ENCODE measurements at regions not wholly inside any gene's neighbourhood (a gene's known extent, or its start where the extent isn't known, plus 50 kb on each side); places are given as distances from the start of the nearest gene placed in this dataset.

- Mint-ChIP-seq H3K27ac (no peak overlapping the region), H3K4me3 (no peak overlapping the region), H3K9me3 (peaks cover 4% of the 10 kb centered on the region), H3K4me1 (no peaks in the 10 kb centered on the region), H3K27me3 (ENCODE audit: low read depth) (peaks cover 6% of the 10 kb centered on the region), H3K36me3 (no peaks in the 10 kb centered on the region)
- DNase-seq (ENCODE audit: low spot score in 2 of 2, unreplicated experiment in 2 of 2): no peak
- no peak for TF ChIP-seq CTCF (IDR thresholded peaks at IDR 0.05; ENCODE audit: unreplicated experiment)
These were observed 174.3 kb upstream of the SFRP2 start for GRCh38 chr4:153963216-153963615.

DNA sequence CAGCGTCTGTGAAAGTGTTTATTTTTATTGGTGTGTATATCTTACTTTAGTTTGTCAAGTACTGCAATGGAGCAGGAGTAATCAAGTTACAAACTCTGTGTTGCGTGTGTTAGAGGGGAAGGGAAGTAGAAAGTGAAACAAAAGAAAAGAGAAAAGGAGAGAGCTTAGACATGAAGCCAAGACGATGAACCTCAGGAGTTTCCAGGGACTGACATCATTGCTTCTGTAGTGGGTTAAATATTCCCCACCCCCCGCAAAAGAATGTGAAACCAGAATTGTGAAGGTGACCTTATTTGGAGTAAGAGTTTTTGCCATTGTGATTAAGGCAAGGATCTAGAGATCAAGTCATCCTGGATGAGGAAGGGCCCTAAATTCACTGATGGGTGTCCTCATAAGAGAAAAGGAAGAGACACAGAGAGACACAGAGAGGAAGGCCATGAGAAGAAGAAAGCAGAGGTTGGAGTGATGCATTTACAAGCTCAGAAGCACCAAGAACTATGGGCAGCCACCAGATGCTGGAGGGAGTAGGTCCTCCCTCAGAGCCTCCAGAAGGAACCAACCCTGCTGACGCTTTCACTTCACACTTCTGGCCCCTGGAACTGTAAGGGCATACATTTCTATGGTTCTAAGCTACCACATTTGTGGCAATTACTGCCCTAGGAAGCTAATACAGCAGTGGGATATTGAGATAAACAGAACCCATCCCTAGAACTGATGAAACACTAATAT is 173.6 kb upstream of the SFRP2 start:
- Mint-ChIP-seq H3K4me1 (no peaks in the 10 kb centered on the region), H3K4me3 (no peak overlapping the region), H3K36me3 (no peaks in the 10 kb centered on the region), H3K27ac (no peak overlapping the region), H3K27me3 (ENCODE audit: low read depth) (peaks cover 6% of the 10 kb centered on the region), H3K9me3 (peaks cover 4% of the 10 kb centered on the region)
- DNase-seq (ENCODE audit: low spot score in 2 of 2, unreplicated experiment in 2 of 2): no peak
- TF ChIP-seq CTCF (IDR thresholded peaks at IDR 0.05; ENCODE audit: unreplicated experiment): no peak

GRCh38 chr4:153955327-153955726 is 166.4 kb upstream of the SFRP2 start:
- no peak for TF ChIP-seq CTCF (IDR thresholded peaks at IDR 0.05; ENCODE audit: unreplicated experiment)
- Mint-ChIP-seq H3K27me3 (ENCODE audit: low read depth) (no peaks in the 10 kb centered on the region), H3K27ac (no peak overlapping the region), H3K9me3 (peaks cover 4% of the 10 kb centered on the region), H3K4me3 (no peak overlapping the region), H3K4me1 (no peaks in the 10 kb centered on the region), H3K36me3 (no peaks in the 10 kb centered on the region)
- DNase-seq (ENCODE audit: low spot score in 2 of 2, unreplicated experiment in 2 of 2): no peak

DNA sequence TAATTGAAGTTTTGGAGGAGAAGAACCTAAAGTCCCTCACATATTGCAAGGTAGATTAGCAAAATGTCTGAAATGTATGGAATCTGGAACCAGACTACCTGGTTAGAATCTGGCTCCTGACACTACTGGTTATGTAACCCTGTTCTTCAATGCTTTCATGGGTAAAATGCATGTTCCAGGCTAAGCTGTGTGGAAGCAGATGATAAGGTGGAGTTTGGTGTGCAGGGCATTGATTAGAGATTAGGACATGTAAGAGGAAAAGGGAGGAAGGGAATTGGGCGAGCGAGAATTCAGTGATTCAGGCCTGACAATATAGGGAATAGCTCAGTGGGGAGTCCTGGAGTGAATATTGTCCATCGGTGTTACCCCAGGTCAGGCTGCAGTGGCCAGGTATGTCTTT is 165.8 kb upstream of the SFRP2 start:
- Mint-ChIP-seq H3K4me3 (no peak overlapping the region), H3K9me3 (peaks cover 4% of the 10 kb centered on the region), H3K27me3 (ENCODE audit: low read depth) (no peaks in the 10 kb centered on the region), H3K27ac (no peak overlapping the region), H3K4me1 (no peaks in the 10 kb centered on the region), H3K36me3 (no peaks in the 10 kb centered on the region)
- TF ChIP-seq CTCF (IDR thresholded peaks at IDR 0.05; ENCODE audit: unreplicated experiment): no peak
- DNase-seq (ENCODE audit: low spot score in 2 of 2, unreplicated experiment in 2 of 2): no peak

DNA sequence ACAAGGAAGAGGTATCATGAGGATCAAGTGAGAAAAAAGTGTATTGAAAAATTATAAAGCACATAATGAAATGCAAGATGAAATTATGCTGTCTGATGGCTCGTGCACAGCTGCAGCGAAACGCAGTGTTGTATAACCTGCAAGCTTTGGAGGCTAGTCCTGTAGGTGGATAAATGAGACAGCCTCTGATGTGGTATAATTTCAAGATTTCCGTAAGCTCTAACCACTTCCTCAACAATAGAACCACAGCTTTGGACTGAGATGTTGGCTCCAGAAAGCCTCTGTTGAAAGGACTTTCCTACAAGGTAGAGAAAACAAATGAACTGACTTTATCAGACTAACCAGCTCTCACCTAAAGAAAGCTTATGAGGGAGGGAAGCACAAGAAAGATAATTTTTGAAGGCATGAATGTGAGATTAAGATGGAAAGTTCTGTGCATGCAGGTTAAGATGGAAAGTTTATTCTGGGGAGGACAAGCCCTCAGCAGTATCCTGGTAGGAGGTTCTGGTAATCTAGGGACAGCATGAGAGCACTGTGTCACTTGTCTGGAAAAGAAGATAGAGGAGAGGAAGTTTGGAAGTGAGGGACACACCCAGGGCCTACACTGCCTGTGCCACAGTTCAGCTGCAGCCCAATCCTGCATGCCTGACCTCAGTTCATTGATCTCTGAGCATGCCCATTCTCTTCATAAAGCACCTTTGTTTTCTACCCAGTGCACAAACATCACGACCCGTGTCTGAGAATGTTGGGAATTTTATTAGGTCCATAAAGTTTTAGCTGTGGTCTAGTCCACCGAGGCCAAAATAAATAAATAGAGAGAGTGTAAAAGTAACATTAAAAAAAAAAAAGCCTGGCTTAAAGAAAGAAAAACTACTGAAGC is 161.5 kb upstream of the SFRP2 start:
- Mint-ChIP-seq H3K4me1 (no peaks in the 10 kb centered on the region), H3K27me3 (ENCODE audit: low read depth) (no peaks in the 10 kb centered on the region), H3K9me3 (peaks cover 16% of the 10 kb centered on the region), H3K36me3 (peaks cover 4% of the 10 kb centered on the region), H3K4me3 (no peak overlapping the region), H3K27ac (no peak overlapping the region)
- DNase-seq (ENCODE audit: low spot score in 2 of 2, unreplicated experiment in 2 of 2): no peak
- TF ChIP-seq CTCF (IDR thresholded peaks at IDR 0.05; ENCODE audit: unreplicated experiment): no peak

Measured in mesothelial cell of epicardium (in vitro differentiated cells).